Gastrocnemius medialis (tissue), 4 donors: ENCODE measurements at regions not wholly inside any gene's neighbourhood (a gene's known extent, or its start where the extent isn't known, plus 50 kb on each side); places are given as distances from the start of the nearest gene placed in this dataset.

Experiments
- ATAC-seq, 2 donors: fragments of 150-250 bp; one replicate each; pipeline ENCODE4 v1.9.1; 2016
- DNase-seq, 2 donors: peaks; one replicate each; pipeline ENCODE4 v3.0.0-alpha.2; 2019
- H3K27ac ChIP-seq, 4 donors: fragments of 200-600 bp; sonication (generic); 1 replicate in 1 of 4; 2 replicates in 3 of 4; pipeline ENCODE4 v1.5.1; 2016 to 2018; ENCODE audit warnings: mild to moderate bottlenecking in 2 of 4, moderate library complexity in 1 of 4
- H3K27me3 ChIP-seq, 3 donors: fragments of 200-600 bp; sonication (generic) in 2 of 3; 1 replicate in 1 of 3; 2 replicates in 2 of 3; pipeline versions ENCODE4 v1.5.1 to v1.6.0; 2016 to 2019; ENCODE audit warnings: mild to moderate bottlenecking in 1 of 3, moderate library complexity in 1 of 3
- H3K36me3 ChIP-seq, 2 donors: fragments of 200-600 bp; sonication (generic) in 1 of 2; one replicate each; pipeline ENCODE4 v1.5.1; 2017 to 2018
- H3K4me1 ChIP-seq, 2 donors: fragments of 200-600 bp; sonication (generic) in 1 of 2; one replicate each; pipeline ENCODE4 v1.5.1; 2016 to 2017; ENCODE audit warnings: mild to moderate bottlenecking in 2 of 2
- H3K4me3 ChIP-seq, 4 donors: fragments of 200-600 bp; sonication (generic) in 3 of 4; 1 replicate in 1 of 4; 2 replicates in 3 of 4; pipeline ENCODE4 v1.5.1; 2016 to 2019; ENCODE audit warnings: mild to moderate bottlenecking in 2 of 4
- H3K9me3 ChIP-seq, 3 donors: fragments of 200-600 bp; sonication (generic) in 2 of 3; 1 replicate in 1 of 3; 2 replicates in 2 of 3; pipeline ENCODE4 v1.5.1; 2016 to 2019
- POLR2A ChIP-seq, 2 donors: fragments of 450-650 bp; IDR thresholded peaks; one replicate each; pipeline ENCODE4 v1.6.1; 2017; ENCODE audit warnings: antibody characterized with exemption in 2 of 2, mild to moderate bottlenecking in 2 of 2, moderate library complexity in 2 of 2
- in situ Hi-C, 4 donors: fragments of 200-750 bp; cut with MboI; loops; one replicate each; pipeline versions ENCODE4 v1.15.0 to v1.8.0; 2017; ENCODE audit warnings: low sequenced_read_pairs in 4 of 4
- intact Hi-C: fragments of 100-400 bp; cut with DNase I; formaldehyde crosslinking; loops from one replicate; pipeline ENCODE4 v1.15.1; 2023; ENCODE audit warnings: low total_unique reads
- TF ChIP-seq, protein P1 (sequence below), 5 experiments: fragments of 450-650 bp in 3 of 5; fragments of 200-600 bp in 2 of 5; sonication (generic) in 2 of 5; IDR thresholded peaks in 4 of 5; conservative IDR thresholded peaks in 1 of 5; 1 replicate in 4 of 5; 2 replicates in 1 of 5; pipeline ENCODE4 v1.5.1; 2016 to 2019; ENCODE audit warnings: antibody characterized with exemption in 5 of 5, mild to moderate bottlenecking in 3 of 5, moderate library complexity in 3 of 5

DNA sequence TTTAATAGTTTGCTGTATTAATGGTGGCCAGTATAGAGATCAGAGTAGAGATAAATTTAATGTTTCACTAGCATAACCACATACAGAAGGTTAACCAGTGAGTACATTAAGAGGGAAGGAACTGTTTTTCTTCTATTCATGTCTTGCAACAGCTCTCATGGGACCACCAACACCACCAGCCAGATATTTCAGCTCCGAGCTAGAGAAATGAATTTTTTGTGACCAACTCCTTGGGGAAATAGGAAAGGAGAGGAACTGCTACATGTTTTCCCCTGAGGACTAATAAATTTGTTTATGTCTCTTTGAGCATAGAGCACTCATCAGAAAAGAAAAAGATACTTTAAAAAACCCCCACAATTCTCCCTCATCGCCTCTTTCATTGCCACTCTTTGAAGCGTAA lies 247.5 kb downstream of the MBNL1 start:
- H3K27me3 ChIP-seq = no peaks in the 10 kb centered on the region
- no peaks in the 10 kb centered on the region for H3K9me3 ChIP-seq
- intact Hi-C loops = no loop called here
- TF ChIP-seq, protein P1, sequence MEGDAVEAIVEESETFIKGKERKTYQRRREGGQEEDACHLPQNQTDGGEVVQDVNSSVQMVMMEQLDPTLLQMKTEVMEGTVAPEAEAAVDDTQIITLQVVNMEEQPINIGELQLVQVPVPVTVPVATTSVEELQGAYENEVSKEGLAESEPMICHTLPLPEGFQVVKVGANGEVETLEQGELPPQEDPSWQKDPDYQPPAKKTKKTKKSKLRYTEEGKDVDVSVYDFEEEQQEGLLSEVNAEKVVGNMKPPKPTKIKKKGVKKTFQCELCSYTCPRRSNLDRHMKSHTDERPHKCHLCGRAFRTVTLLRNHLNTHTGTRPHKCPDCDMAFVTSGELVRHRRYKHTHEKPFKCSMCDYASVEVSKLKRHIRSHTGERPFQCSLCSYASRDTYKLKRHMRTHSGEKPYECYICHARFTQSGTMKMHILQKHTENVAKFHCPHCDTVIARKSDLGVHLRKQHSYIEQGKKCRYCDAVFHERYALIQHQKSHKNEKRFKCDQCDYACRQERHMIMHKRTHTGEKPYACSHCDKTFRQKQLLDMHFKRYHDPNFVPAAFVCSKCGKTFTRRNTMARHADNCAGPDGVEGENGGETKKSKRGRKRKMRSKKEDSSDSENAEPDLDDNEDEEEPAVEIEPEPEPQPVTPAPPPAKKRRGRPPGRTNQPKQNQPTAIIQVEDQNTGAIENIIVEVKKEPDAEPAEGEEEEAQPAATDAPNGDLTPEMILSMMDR (IDR thresholded peaks at IDR 0.05 in 4 of 5, conservative IDR thresholded peaks at IDR 0.05 in 1 of 5) = no peak
- TF ChIP-seq POLR2A (IDR thresholded peaks at IDR 0.05) = no peak
- in situ Hi-C loops = no loop called here
- H3K27ac ChIP-seq = no peak overlapping the region
- no peaks in the 10 kb centered on the region for H3K4me1 ChIP-seq
- H3K36me3 ChIP-seq = no peaks in the 10 kb centered on the region
- DNase-seq = no peak
- ATAC-seq = no peak
- H3K4me3 ChIP-seq = no peak overlapping the region

DNA sequence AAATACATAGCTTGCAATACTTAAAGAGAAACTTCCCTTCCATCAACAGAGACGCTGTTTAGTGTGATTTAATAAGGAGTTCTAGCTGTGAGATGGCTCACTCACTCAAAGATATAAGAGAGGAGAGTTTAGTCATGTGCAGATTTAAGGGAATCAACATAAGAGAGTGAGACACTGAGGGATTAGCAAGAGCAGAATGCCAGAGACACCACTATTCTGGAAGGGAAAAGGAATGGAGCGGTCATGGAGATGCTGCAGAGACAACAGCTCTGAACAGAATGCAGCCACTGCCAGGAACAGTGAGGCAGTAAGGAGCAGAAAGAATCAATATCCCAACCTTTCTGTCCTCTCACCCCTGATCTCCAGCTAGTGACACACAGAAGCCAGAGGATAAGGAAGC lies 248.8 kb downstream of the MBNL1 start:
- intact Hi-C loops = no loop called here
- H3K4me1 ChIP-seq = no peaks in the 10 kb centered on the region
- DNase-seq = no peak
- H3K27me3 ChIP-seq = no peaks in the 10 kb centered on the region
- peak in 1 of 2 donors; percentile 7 for ATAC-seq
- H3K27ac ChIP-seq = no peak overlapping the region
- in situ Hi-C loops = no loop called here
- no peak for TF ChIP-seq POLR2A (IDR thresholded peaks at IDR 0.05)
- TF ChIP-seq, protein P1 (IDR thresholded peaks at IDR 0.05 in 4 of 5, conservative IDR thresholded peaks at IDR 0.05 in 1 of 5) = no peak
- no peak overlapping the region for H3K4me3 ChIP-seq
- H3K9me3 ChIP-seq = no peaks in the 10 kb centered on the region
- no peaks in the 10 kb centered on the region for H3K36me3 ChIP-seq

DNA sequence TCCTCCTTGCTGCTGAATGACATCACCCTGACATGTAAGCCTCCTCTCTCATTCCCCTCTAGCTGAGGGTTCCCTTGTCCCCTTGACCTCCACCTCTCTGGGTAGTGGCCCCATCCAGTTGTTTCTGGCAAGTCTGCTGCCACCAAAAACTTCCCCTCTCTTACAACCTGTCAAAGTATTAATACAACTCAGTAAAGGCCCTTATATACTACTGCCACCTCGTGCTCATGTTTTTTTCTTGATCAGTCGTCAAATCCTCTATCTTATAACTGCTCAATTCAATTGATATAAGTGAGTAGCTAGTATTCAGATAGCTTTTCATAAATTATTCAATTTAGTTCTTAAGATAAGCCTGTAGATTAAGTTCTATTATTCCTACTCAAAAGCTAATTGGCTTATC lies 249.6 kb downstream of the MBNL1 start:
- H3K9me3 ChIP-seq = no peaks in the 10 kb centered on the region
- DNase-seq (no peak), ATAC-seq (peak in 1 of 2 donors; percentile 25)
- H3K4me3 ChIP-seq = no peak overlapping the region
- no peaks in the 10 kb centered on the region for H3K4me1 ChIP-seq
- intact Hi-C loops (no loop called here), in situ Hi-C loops (no loop called here)
- H3K27me3 ChIP-seq = no peaks in the 10 kb centered on the region
- TF ChIP-seq POLR2A (IDR thresholded peaks at IDR 0.05) = no peak
- TF ChIP-seq, protein P1 (IDR thresholded peaks at IDR 0.05 in 4 of 5, conservative IDR thresholded peaks at IDR 0.05 in 1 of 5) = no peak
- no peak overlapping the region for H3K27ac ChIP-seq
- no peaks in the 10 kb centered on the region for H3K36me3 ChIP-seq

DNA sequence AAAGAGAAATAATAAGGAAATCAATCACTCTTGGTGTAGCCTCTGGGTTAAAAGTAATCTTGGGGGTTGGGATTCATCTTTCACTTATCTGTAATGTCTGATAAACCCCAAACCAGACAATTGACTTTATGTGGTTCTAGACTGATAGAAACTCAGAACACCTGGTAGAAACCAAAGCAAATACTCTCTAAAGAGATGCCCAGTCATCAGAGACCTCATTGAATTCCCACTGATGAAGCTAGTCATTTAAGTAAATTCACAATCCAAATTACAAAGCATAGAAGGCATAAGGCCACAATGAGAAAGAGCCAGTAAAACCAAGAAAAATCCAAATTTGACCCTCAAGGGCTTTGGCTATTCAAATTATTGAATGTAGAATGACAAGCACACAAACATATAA lies 250.6 kb downstream of the MBNL1 start:
- no peaks in the 10 kb centered on the region for H3K4me1 ChIP-seq
- DNase-seq (no peak), ATAC-seq (no peak)
- H3K27ac ChIP-seq = no peak overlapping the region
- intact Hi-C loops (no loop called here), in situ Hi-C loops (no loop called here)
- no peak for TF ChIP-seq POLR2A (IDR thresholded peaks at IDR 0.05)
- TF ChIP-seq, protein P1 (IDR thresholded peaks at IDR 0.05 in 4 of 5, conservative IDR thresholded peaks at IDR 0.05 in 1 of 5) = no peak
- no peak overlapping the region for H3K4me3 ChIP-seq
- H3K27me3 ChIP-seq = no peaks in the 10 kb centered on the region
- H3K9me3 ChIP-seq = no peaks in the 10 kb centered on the region
- H3K36me3 ChIP-seq = no peaks in the 10 kb centered on the region

DNA sequence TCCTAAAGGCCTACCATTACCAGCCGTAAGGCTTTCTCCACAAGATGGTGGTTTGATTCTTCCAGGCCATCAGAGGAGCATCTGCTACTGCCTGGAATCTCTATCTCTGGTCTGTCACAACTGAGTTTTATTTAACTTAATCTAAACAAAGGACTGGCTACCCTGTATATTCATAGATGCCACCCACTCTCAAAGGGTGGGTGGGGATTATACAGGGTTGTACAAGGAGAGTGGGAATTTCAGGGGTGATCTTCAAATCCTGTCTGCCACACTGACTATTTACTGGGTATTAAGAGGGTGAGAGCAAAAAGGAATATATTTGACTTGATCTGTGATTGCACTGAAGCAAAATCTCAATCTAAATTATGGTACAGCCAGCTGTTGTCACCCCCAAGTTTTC lies 253.3 kb downstream of the MBNL1 start:
- H3K4me3 ChIP-seq = no peak overlapping the region
- DNase-seq (no peak), ATAC-seq (no peak)
- H3K4me1 ChIP-seq = no peaks in the 10 kb centered on the region
- TF ChIP-seq, protein P1 (IDR thresholded peaks at IDR 0.05 in 4 of 5, conservative IDR thresholded peaks at IDR 0.05 in 1 of 5) = no peak
- no peak for TF ChIP-seq POLR2A (IDR thresholded peaks at IDR 0.05)
- H3K27ac ChIP-seq = no peak overlapping the region
- H3K36me3 ChIP-seq = no peaks in the 10 kb centered on the region
- intact Hi-C loops (loop anchor here (5.0 kb wide), 2 partner anchors 45 to 50 kb away; no protein-coding TSS in a partner anchor), in situ Hi-C loops (no loop called here)
- no peaks in the 10 kb centered on the region for H3K9me3 ChIP-seq
- no peaks in the 10 kb centered on the region for H3K27me3 ChIP-seq
